ENCODE measurements at regions not wholly inside any gene's neighbourhood (a gene's known extent, or its start where the extent isn't known, plus 50 kb on each side); places are given as distances from the start of the nearest gene placed in this dataset.

DNA sequence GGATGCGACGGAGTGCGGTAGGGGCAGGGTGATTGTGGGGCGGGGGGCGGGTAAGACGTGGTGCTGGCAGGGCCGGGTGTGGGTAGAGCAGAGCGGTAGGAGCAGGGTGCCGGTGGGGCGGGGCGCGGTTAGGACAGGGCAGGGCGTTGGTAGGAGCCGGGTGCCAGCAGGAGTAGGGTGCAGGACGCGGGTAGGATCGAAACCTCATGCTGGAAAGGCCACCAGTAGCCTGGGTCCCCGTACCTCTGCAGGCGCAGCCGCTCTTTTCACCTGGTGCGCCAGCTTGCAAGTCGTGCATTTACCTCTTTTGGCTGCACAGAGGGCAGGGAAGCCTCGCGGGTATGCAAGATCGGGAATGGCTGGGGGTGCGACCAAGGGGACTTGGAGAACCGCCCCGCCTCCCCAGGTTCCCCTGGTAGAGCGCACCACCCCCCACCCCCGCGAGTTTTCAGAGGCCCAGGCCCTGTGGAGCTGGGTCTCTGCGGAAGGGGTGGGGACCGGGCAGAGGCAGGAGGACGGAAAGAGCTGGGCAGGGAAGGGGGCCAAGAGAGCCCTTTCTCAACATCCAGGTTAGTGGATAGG, 104.8 kb upstream of the SIMC1 start:
- in situ Hi-C loops (cut with HindIII; ENCODE audit: low pct_unique_long_range_greater_than_20kb, low sequenced_read_pairs) = no loop called here
- DNase-seq (ENCODE audit: low read depth, low spot score) (no peak), ATAC-seq (peak; percentile 41; the same call in 1 of the 2 replicates)
- H3K4me3 ChIP-seq (ENCODE audit: low read depth in 2 of 2, low read length in 2 of 2) = no peak overlapping the region
- no TSS peak for BruUV-seq (replicated peaks)
- H3K4me1 ChIP-seq (ENCODE audit: control insufficient read depth, insufficient read depth, low read length) = no peaks in the 10 kb centered on the region
- ChIA-PET POLR2A (no interaction called here), CTCF (interaction anchor here (0.5 kb wide), 1 partner anchor 98 kb away, joined by 6 read pairs; no protein-coding TSS in a partner anchor)
- no peaks in the 10 kb centered on the region; the same call in none of the 2 replicates for H3K27me3 ChIP-seq (ENCODE audit: control insufficient read depth, insufficient read depth, low read length)
- no peaks in the 10 kb centered on the region for H3K36me3 ChIP-seq (ENCODE audit: control insufficient read depth, insufficient read depth, low read length)
- no peaks in the 10 kb centered on the region for H3K9me3 ChIP-seq (ENCODE audit: control insufficient read depth, insufficient read depth, low read depth, low read length)
- no peak overlapping the region for H3K27ac ChIP-seq (ENCODE audit: low read length)
- intact Hi-C loops (cut with micrococcal nuclease; ENCODE audit: unreplicated experiment) = no loop called here
- TF ChIP-seq POLR2AphosphoS5 (IDR thresholded peaks at IDR 0.05; ENCODE audit: low read depth, low read length) (no peak), SIN3A (IDR thresholded peaks at IDR 0.05; ENCODE audit: borderline replicate concordance, insufficient read depth, low read depth, low read length) (no peak), TCF7L2 (IDR thresholded peaks at IDR 0.05; ENCODE audit: low read depth, low read length) (no peak)
- TF ChIP-seq, protein P1, sequence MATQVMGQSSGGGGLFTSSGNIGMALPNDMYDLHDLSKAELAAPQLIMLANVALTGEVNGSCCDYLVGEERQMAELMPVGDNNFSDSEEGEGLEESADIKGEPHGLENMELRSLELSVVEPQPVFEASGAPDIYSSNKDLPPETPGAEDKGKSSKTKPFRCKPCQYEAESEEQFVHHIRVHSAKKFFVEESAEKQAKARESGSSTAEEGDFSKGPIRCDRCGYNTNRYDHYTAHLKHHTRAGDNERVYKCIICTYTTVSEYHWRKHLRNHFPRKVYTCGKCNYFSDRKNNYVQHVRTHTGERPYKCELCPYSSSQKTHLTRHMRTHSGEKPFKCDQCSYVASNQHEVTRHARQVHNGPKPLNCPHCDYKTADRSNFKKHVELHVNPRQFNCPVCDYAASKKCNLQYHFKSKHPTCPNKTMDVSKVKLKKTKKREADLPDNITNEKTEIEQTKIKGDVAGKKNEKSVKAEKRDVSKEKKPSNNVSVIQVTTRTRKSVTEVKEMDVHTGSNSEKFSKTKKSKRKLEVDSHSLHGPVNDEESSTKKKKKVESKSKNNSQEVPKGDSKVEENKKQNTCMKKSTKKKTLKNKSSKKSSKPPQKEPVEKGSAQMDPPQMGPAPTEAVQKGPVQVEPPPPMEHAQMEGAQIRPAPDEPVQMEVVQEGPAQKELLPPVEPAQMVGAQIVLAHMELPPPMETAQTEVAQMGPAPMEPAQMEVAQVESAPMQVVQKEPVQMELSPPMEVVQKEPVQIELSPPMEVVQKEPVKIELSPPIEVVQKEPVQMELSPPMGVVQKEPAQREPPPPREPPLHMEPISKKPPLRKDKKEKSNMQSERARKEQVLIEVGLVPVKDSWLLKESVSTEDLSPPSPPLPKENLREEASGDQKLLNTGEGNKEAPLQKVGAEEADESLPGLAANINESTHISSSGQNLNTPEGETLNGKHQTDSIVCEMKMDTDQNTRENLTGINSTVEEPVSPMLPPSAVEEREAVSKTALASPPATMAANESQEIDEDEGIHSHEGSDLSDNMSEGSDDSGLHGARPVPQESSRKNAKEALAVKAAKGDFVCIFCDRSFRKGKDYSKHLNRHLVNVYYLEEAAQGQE (IDR thresholded peaks at IDR 0.05; ENCODE audit: insufficient read depth in 1 of 2, low read depth in 2 of 2, low read length in 1 of 2) = no peak
- TF ChIP-seq, protein P2, sequence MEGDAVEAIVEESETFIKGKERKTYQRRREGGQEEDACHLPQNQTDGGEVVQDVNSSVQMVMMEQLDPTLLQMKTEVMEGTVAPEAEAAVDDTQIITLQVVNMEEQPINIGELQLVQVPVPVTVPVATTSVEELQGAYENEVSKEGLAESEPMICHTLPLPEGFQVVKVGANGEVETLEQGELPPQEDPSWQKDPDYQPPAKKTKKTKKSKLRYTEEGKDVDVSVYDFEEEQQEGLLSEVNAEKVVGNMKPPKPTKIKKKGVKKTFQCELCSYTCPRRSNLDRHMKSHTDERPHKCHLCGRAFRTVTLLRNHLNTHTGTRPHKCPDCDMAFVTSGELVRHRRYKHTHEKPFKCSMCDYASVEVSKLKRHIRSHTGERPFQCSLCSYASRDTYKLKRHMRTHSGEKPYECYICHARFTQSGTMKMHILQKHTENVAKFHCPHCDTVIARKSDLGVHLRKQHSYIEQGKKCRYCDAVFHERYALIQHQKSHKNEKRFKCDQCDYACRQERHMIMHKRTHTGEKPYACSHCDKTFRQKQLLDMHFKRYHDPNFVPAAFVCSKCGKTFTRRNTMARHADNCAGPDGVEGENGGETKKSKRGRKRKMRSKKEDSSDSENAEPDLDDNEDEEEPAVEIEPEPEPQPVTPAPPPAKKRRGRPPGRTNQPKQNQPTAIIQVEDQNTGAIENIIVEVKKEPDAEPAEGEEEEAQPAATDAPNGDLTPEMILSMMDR (IDR thresholded peaks at IDR 0.05) = no peak

DNA sequence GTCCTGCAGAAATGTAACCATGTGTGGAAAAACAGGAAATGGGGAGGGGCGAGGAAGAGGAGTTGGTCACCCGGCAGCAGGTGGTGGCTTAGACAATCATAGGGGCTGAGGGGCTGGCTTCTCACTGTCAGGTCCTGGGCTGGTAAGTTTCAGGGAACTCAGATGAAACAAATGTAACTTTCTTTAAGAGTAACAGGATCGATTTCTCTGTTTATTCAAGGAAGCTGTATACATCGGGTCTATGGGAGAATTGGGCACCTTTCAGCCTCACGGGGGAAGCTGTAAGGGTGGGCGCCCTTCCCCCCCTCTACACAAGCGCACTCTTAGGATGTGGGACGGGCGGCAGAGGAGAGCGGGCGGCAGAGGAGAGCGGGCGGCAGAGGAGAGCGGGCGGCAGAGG, 104.3 kb upstream of the SIMC1 start:
- ChIA-PET CTCF (no interaction called here), POLR2A (no interaction called here)
- peaks cover under 1% of the 10 kb centered on the region for H3K27me3 ChIP-seq (ENCODE audit: control insufficient read depth, insufficient read depth, low read length)
- no peak; the same call in 1 of the 2 replicates for ATAC-seq
- no peak for TF ChIP-seq SIN3A (IDR thresholded peaks at IDR 0.05; ENCODE audit: borderline replicate concordance, insufficient read depth, low read depth, low read length)
- no peak for TF ChIP-seq POLR2AphosphoS5 (IDR thresholded peaks at IDR 0.05; ENCODE audit: low read depth, low read length)
- no peak for TF ChIP-seq TCF7L2 (IDR thresholded peaks at IDR 0.05; ENCODE audit: low read depth, low read length)
- TF ChIP-seq, protein P2 (IDR thresholded peaks at IDR 0.05) = no peak
- TF ChIP-seq, protein P1 (IDR thresholded peaks at IDR 0.05; ENCODE audit: insufficient read depth in 1 of 2, low read depth in 2 of 2, low read length in 1 of 2) = no peak
- H3K4me1 ChIP-seq (ENCODE audit: control insufficient read depth, insufficient read depth, low read length) = no peaks in the 10 kb centered on the region
- H3K4me3 ChIP-seq (ENCODE audit: low read depth in 2 of 2, low read length in 2 of 2) = no peak overlapping the region
- intact Hi-C loops (cut with micrococcal nuclease; ENCODE audit: unreplicated experiment) = no loop called here
- no peak overlapping the region for H3K27ac ChIP-seq (ENCODE audit: low read length)
- H3K9me3 ChIP-seq (ENCODE audit: control insufficient read depth, insufficient read depth, low read depth, low read length) = no peaks in the 10 kb centered on the region
- H3K36me3 ChIP-seq (ENCODE audit: control insufficient read depth, insufficient read depth, low read length) = no peaks in the 10 kb centered on the region
- in situ Hi-C loops (cut with HindIII; ENCODE audit: low pct_unique_long_range_greater_than_20kb, low sequenced_read_pairs) = no loop called here
- BruUV-seq (replicated peaks) = no TSS peak
- no peak for DNase-seq (ENCODE audit: low read depth, low spot score)

Data from Panc1 (cell line).